Stimulated activated CD8-positive, alpha-beta memory T cell treated with anti-CD3 and anti-CD28 coated beads, Interleukin-7, amount 100 ng/mL, for 48 hours (primary cell): ENCODE measurements at regions not wholly inside any gene's neighbourhood (a gene's known extent, or its start where the extent isn't known, plus 50 kb on each side); places are given as distances from the start of the nearest gene placed in this dataset.

ENCODE experiments used
- DNase-seq, 2 donors: peaks; one replicate each; pipeline ENCODE4 v3.0.0-alpha.2; 2020; ENCODE audit warnings: low read depth in 1 of 2; ENCODE audit errors: extremely low read depth in 1 of 2

GRCh38 chr1:214977110-214977509 lies 105.4 kb upstream of the KCNK2 start:
- DNase-seq: no peak

- no peak for DNase-seq
These were observed 104.7 kb upstream of the KCNK2 start for GRCh38 chr1:214977700-214978374.

GRCh38 chr1:214979191-214979590 lies 103.3 kb upstream of the KCNK2 start:
- DNase-seq: no peak

GRCh38 chr1:214980921-214981320 lies 101.6 kb upstream of the KCNK2 start:
- no peak for DNase-seq

GRCh38 chr1:214983126-214983869 lies 99.2 kb upstream of the KCNK2 start:
- no peak for DNase-seq

GRCh38 chr1:214989341-214989740 lies 93.2 kb upstream of the KCNK2 start:
- no peak for DNase-seq

- no peak for DNase-seq
These were observed 91.9 kb upstream of the KCNK2 start for GRCh38 chr1:214990619-214991018.

GRCh38 chr1:214991691-214992315 lies 90.7 kb upstream of the KCNK2 start:
- no peak for DNase-seq

GRCh38 chr1:214993419-214993818 lies 89.1 kb upstream of the KCNK2 start:
- no peak for DNase-seq

- no peak for DNase-seq
These were observed 84.9 kb upstream of the KCNK2 start for GRCh38 chr1:214997685-214998084.

GRCh38 chr1:215001419-215002021 lies 81.0 kb upstream of the KCNK2 start:
- no peak for DNase-seq

GRCh38 chr1:215002471-215002870 lies 80.1 kb upstream of the KCNK2 start:
- no peak for DNase-seq

GRCh38 chr1:215003686-215004085 lies 78.9 kb upstream of the KCNK2 start:
- DNase-seq: no peak

- DNase-seq: no peak
These were observed 78.3 kb upstream of the KCNK2 start for GRCh38 chr1:215004121-215004827.

- DNase-seq: no peak
These were observed 77.5 kb upstream of the KCNK2 start for GRCh38 chr1:215005078-215005477.

GRCh38 chr1:215005656-215006345 lies 76.7 kb upstream of the KCNK2 start:
- no peak for DNase-seq

- no peak for DNase-seq
These were observed 74.7 kb upstream of the KCNK2 start for GRCh38 chr1:215007880-215008279.

GRCh38 chr1:215018555-215018954 lies 64.0 kb upstream of the KCNK2 start:
- DNase-seq: no peak

GRCh38 chr1:215022204-215022603 lies 60.3 kb upstream of the KCNK2 start:
- DNase-seq: no peak

- DNase-seq: no peak
These were observed 59.8 kb upstream of the KCNK2 start for GRCh38 chr1:215022741-215023141.
